ENCODE measurements at regions not wholly inside any gene's neighbourhood (a gene's known extent, or its start where the extent isn't known, plus 50 kb on each side); places are given as distances from the start of the nearest gene placed in this dataset.

DNA sequence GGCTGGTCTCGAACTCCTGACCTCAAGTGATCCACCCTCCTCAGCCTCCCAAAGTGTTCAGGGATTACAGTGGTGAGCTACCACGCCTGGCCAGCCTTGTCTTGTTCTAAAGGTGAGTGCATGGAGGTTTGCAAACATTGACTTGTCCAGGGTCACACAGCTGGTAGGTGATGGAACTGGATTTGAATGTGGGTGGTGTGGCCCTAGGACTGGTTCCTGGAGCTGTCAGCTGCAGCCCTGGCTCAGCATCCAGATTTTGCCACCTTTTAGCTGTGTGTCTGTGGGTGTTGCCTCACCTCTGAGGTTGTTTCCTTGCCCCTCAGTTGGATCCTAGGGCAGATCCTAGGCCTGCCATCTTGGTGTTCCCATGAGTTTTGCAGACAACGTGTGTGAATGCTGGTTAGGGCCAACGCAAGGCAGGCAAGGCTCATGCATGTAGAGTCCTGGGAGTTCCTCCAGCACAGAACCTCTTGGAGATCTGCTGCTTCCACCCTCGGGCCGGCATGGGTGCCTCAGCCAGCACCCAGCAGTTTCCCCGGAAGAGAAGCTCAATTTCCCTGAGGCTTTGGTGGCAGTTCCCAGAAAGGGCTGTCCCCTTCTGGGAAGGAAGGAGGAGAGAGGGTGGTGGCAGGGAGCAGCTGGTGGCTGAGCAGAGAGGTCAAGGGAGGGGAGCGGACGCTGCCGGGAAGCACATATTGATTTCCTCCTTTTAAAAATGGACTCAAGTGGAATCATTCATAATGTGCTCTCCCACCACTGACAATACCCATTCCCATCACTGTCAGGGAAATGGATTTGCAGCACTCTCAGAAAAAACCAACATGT lies 127.6 kb upstream of the HS6ST1 start:
- TF ChIP-seq EP300 (IDR thresholded peaks at IDR 0.05), result no peak
- TF ChIP-seq, protein P1, sequence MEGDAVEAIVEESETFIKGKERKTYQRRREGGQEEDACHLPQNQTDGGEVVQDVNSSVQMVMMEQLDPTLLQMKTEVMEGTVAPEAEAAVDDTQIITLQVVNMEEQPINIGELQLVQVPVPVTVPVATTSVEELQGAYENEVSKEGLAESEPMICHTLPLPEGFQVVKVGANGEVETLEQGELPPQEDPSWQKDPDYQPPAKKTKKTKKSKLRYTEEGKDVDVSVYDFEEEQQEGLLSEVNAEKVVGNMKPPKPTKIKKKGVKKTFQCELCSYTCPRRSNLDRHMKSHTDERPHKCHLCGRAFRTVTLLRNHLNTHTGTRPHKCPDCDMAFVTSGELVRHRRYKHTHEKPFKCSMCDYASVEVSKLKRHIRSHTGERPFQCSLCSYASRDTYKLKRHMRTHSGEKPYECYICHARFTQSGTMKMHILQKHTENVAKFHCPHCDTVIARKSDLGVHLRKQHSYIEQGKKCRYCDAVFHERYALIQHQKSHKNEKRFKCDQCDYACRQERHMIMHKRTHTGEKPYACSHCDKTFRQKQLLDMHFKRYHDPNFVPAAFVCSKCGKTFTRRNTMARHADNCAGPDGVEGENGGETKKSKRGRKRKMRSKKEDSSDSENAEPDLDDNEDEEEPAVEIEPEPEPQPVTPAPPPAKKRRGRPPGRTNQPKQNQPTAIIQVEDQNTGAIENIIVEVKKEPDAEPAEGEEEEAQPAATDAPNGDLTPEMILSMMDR (IDR thresholded peaks at IDR 0.05), result no peak

Data from ovary (tissue), 3 donors.